ENCODE measurements at regions not wholly inside any gene's neighbourhood (a gene's known extent, or its start where the extent isn't known, plus 50 kb on each side); places are given as distances from the start of the nearest gene placed in this dataset.

DNA sequence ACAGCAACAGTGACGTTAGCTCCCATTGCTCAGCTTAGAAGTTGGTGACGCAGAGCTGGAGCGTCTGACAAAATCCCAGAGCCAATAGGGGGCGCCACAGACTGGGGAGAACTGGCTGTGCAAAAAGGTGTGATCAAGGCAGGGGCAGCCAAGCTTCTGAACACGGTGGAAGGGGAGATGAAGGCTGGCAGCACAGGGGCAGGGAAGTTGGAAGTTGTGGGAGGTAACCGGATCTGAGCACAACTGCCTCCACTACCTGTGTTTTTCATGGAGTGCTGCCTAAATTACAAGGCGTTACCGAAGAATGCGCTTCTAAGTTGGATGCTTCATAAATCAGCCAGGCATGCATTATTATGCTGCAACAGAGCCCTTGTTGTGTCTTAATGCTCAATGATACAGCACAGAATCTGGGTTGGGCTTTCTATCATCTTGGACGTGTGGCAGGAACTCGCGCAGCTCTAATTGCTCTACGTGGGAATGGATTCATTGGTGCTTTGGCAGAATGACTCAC lies 370.0 kb downstream of the SLC4A3 start:
- TF ChIP-seq, protein P1, sequence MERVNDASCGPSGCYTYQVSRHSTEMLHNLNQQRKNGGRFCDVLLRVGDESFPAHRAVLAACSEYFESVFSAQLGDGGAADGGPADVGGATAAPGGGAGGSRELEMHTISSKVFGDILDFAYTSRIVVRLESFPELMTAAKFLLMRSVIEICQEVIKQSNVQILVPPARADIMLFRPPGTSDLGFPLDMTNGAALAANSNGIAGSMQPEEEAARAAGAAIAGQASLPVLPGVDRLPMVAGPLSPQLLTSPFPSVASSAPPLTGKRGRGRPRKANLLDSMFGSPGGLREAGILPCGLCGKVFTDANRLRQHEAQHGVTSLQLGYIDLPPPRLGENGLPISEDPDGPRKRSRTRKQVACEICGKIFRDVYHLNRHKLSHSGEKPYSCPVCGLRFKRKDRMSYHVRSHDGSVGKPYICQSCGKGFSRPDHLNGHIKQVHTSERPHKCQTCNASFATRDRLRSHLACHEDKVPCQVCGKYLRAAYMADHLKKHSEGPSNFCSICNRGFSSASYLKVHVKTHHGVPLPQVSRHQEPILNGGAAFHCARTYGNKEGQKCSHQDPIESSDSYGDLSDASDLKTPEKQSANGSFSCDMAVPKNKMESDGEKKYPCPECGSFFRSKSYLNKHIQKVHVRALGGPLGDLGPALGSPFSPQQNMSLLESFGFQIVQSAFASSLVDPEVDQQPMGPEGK (tag by site-specific recombination; IDR thresholded peaks at IDR 0.05), result no peak
- TF ChIP-seq ZNF792 (tag by site-specific recombination; IDR thresholded peaks at IDR 0.05), result no peak
- TF ChIP-seq, protein P2, sequence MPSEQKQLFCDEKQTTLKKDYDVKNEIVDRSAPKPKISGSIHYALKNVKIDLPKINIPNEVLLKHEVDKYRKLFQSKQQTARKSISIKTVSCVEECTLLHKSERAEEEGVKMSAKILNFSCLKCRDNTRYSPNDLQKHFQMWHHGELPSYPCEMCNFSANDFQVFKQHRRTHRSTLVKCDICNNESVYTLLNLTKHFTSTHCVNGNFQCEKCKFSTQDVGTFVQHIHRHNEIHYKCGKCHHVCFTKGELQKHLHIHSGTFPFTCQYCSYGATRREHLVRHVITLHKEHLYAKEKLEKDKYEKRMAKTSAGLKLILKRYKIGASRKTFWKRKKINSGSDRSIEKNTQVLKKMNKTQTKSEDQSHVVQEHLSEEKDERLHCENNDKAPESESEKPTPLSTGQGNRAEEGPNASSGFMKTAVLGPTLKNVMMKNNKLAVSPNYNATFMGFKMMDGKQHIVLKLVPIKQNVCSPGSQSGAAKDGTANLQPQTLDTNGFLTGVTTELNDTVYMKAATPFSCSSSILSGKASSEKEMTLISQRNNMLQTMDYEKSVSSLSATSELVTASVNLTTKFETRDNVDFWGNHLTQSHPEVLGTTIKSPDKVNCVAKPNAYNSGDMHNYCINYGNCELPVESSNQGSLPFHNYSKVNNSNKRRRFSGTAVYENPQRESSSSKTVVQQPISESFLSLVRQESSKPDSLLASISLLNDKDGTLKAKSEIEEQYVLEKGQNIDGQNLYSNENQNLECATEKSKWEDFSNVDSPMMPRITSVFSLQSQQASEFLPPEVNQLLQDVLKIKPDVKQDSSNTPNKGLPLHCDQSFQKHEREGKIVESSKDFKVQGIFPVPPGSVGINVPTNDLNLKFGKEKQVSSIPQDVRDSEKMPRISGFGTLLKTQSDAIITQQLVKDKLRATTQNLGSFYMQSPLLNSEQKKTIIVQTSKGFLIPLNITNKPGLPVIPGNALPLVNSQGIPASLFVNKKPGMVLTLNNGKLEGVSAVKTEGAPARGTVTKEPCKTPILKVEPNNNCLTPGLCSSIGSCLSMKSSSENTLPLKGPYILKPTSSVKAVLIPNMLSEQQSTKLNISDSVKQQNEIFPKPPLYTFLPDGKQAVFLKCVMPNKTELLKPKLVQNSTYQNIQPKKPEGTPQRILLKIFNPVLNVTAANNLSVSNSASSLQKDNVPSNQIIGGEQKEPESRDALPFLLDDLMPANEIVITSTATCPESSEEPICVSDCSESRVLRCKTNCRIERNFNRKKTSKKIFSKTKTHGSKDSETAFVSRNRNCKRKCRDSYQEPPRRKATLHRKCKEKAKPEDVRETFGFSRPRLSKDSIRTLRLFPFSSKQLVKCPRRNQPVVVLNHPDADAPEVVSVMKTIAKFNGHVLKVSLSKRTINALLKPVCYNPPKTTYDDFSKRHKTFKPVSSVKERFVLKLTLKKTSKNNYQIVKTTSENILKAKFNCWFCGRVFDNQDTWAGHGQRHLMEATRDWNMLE (tag by site-specific recombination; conservative IDR thresholded peaks at IDR 0.05; ENCODE audit: low read depth), result no peak
- TF ChIP-seq, protein P3, sequence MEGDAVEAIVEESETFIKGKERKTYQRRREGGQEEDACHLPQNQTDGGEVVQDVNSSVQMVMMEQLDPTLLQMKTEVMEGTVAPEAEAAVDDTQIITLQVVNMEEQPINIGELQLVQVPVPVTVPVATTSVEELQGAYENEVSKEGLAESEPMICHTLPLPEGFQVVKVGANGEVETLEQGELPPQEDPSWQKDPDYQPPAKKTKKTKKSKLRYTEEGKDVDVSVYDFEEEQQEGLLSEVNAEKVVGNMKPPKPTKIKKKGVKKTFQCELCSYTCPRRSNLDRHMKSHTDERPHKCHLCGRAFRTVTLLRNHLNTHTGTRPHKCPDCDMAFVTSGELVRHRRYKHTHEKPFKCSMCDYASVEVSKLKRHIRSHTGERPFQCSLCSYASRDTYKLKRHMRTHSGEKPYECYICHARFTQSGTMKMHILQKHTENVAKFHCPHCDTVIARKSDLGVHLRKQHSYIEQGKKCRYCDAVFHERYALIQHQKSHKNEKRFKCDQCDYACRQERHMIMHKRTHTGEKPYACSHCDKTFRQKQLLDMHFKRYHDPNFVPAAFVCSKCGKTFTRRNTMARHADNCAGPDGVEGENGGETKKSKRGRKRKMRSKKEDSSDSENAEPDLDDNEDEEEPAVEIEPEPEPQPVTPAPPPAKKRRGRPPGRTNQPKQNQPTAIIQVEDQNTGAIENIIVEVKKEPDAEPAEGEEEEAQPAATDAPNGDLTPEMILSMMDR (tag by site-specific recombination; IDR thresholded peaks at IDR 0.05), result no peak
- no peak for TF ChIP-seq ZNF521 (tag by site-specific recombination; IDR thresholded peaks at IDR 0.05)
- TF ChIP-seq, protein P4, sequence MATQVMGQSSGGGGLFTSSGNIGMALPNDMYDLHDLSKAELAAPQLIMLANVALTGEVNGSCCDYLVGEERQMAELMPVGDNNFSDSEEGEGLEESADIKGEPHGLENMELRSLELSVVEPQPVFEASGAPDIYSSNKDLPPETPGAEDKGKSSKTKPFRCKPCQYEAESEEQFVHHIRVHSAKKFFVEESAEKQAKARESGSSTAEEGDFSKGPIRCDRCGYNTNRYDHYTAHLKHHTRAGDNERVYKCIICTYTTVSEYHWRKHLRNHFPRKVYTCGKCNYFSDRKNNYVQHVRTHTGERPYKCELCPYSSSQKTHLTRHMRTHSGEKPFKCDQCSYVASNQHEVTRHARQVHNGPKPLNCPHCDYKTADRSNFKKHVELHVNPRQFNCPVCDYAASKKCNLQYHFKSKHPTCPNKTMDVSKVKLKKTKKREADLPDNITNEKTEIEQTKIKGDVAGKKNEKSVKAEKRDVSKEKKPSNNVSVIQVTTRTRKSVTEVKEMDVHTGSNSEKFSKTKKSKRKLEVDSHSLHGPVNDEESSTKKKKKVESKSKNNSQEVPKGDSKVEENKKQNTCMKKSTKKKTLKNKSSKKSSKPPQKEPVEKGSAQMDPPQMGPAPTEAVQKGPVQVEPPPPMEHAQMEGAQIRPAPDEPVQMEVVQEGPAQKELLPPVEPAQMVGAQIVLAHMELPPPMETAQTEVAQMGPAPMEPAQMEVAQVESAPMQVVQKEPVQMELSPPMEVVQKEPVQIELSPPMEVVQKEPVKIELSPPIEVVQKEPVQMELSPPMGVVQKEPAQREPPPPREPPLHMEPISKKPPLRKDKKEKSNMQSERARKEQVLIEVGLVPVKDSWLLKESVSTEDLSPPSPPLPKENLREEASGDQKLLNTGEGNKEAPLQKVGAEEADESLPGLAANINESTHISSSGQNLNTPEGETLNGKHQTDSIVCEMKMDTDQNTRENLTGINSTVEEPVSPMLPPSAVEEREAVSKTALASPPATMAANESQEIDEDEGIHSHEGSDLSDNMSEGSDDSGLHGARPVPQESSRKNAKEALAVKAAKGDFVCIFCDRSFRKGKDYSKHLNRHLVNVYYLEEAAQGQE (tag by site-specific recombination; IDR thresholded peaks at IDR 0.05), result no peak
- no peak for TF ChIP-seq ZNF155 (tag by site-specific recombination; IDR thresholded peaks at IDR 0.05)
